Germinal center (tissue), 1 donor: ENCODE measurements at regions not wholly inside any gene's neighbourhood (a gene's known extent, or its start where the extent isn't known, plus 50 kb on each side); places are given as distances from the start of the nearest gene placed in this dataset.

Experiments used
- DNase-seq: peaks from one replicate; pipeline ENCODE4 v3.0.0; 2012; ENCODE audit warnings: mixed read lengths, low spot score

- no peak for DNase-seq
Observed at GRCh38 chr3:160130071-160130470, 95.2 kb upstream of the C3orf80 start.

GRCh38 chr3:160130950-160131349 is 94.3 kb upstream of the C3orf80 start:
- DNase-seq: no peak

- no peak for DNase-seq
Observed at GRCh38 chr3:160132226-160132625, 93.0 kb upstream of the C3orf80 start.

GRCh38 chr3:160133757-160134156 is 91.5 kb upstream of the C3orf80 start:
- no peak for DNase-seq

GRCh38 chr3:160134454-160134853 is 90.8 kb upstream of the C3orf80 start:
- no peak for DNase-seq

- no peak for DNase-seq
Observed at GRCh38 chr3:160134964-160135363, 90.3 kb upstream of the C3orf80 start.

- DNase-seq: peak; percentile 45
Observed at GRCh38 chr3:160135851-160136250, 89.4 kb upstream of the C3orf80 start.

GRCh38 chr3:160136421-160136820 is 88.8 kb upstream of the C3orf80 start:
- peak; percentile 63 for DNase-seq

GRCh38 chr3:160139291-160139690 is 85.9 kb upstream of the C3orf80 start:
- DNase-seq: no peak

GRCh38 chr3:160140756-160141155 is 84.5 kb upstream of the C3orf80 start:
- no peak for DNase-seq

GRCh38 chr3:160141485-160142185 is 83.6 kb upstream of the C3orf80 start:
- DNase-seq: no peak

- no peak for DNase-seq
Observed at GRCh38 chr3:160143482-160143881, 81.7 kb upstream of the C3orf80 start.

GRCh38 chr3:160150066-160150465 is 75.2 kb upstream of the C3orf80 start:
- no peak for DNase-seq

- no peak for DNase-seq
Observed at GRCh38 chr3:160150525-160150924, 74.7 kb upstream of the C3orf80 start.

- DNase-seq: no peak
Observed at GRCh38 chr3:160152638-160153037, 72.6 kb upstream of the C3orf80 start.

- DNase-seq: no peak
Observed at GRCh38 chr3:160154033-160154432, 71.2 kb upstream of the C3orf80 start.

- DNase-seq: no peak
Observed at GRCh38 chr3:160154596-160154995, 70.6 kb upstream of the C3orf80 start.

GRCh38 chr3:160157321-160157720 is 67.9 kb upstream of the C3orf80 start:
- DNase-seq: no peak

GRCh38 chr3:160159341-160159740 is 65.9 kb upstream of the C3orf80 start:
- no peak for DNase-seq

- DNase-seq: no peak
Observed at GRCh38 chr3:160159806-160160205, 65.4 kb upstream of the C3orf80 start.

- no peak for DNase-seq
Observed at GRCh38 chr3:160161921-160162320, 63.3 kb upstream of the C3orf80 start.

GRCh38 chr3:160162440-160162839 is 62.8 kb upstream of the C3orf80 start:
- no peak for DNase-seq

- DNase-seq: peak; percentile 11
Observed at GRCh38 chr3:160163229-160163878, 61.9 kb upstream of the C3orf80 start.

GRCh38 chr3:160168246-160168645 is 57.0 kb upstream of the C3orf80 start:
- no peak for DNase-seq
